H9 (cell line): ENCODE measurements at regions not wholly inside any gene's neighbourhood (a gene's known extent, or its start where the extent isn't known, plus 50 kb on each side); places are given as distances from the start of the nearest gene placed in this dataset.

ENCODE experiments used
- DNase-seq: peaks from one replicate; pipeline ENCODE4 v3.0.0-alpha.2; 2017
- H2AFZ ChIP-seq: one replicate; pipeline ENCODE4 v1.6.1; 2013; ENCODE audit warnings: mild to moderate bottlenecking, low read length, control low read depth, moderate library complexity
- H2AK5ac ChIP-seq: 2 replicates; pipeline ENCODE4 v1.6.1; 2013; ENCODE audit warnings: low read length, control low read depth, mixed read lengths; ENCODE audit not compliant: insufficient read length
- H2BK120ac ChIP-seq: one replicate; pipeline ENCODE4 v1.6.1; 2013; ENCODE audit warnings: low read depth, mild to moderate bottlenecking, low read length, control low read depth, inconsistent platforms; ENCODE audit not compliant: poor library complexity, severe bottlenecking
- H2BK12ac ChIP-seq: 2 replicates; pipeline ENCODE4 v1.6.1; 2013; ENCODE audit warnings: low read length, control low read depth, mixed read lengths, low read depth; ENCODE audit not compliant: insufficient read length
- H2BK15ac ChIP-seq: 2 replicates; pipeline ENCODE4 v1.6.1; 2013; ENCODE audit warnings: low read depth, low read length, control low read depth
- H2BK20ac ChIP-seq: one replicate; pipeline ENCODE4 v1.6.1; 2013; ENCODE audit warnings: low read depth, mild to moderate bottlenecking, low read length, control low read depth, inconsistent platforms; ENCODE audit not compliant: poor library complexity, severe bottlenecking
- H2BK5ac ChIP-seq: 2 replicates; pipeline ENCODE4 v1.6.1; 2013; ENCODE audit warnings: low read length, control low read depth, mixed read lengths; ENCODE audit not compliant: insufficient read length
- H3K14ac ChIP-seq: 2 replicates; pipeline ENCODE4 v1.6.1; 2013; ENCODE audit warnings: low read length, control low read depth; ENCODE audit not compliant: insufficient read depth
- H3K18ac ChIP-seq: 2 replicates; pipeline ENCODE4 v1.6.1; 2013; ENCODE audit warnings: low read depth, mild to moderate bottlenecking, mixed read lengths, low read length, control low read depth; ENCODE audit not compliant: insufficient read length
- H3K23ac ChIP-seq: 2 replicates; pipeline ENCODE4 v1.6.1; 2013; ENCODE audit warnings: low read length, control low read depth, mixed read lengths, low read depth; ENCODE audit not compliant: insufficient read length
- H3K23me2 ChIP-seq: 2 replicates; pipeline ENCODE4 v1.6.1; 2013; ENCODE audit warnings: low read depth, mild to moderate bottlenecking, mixed read lengths, low read length, control low read depth; ENCODE audit not compliant: insufficient read length, poor library complexity, severe bottlenecking
- H3K27ac ChIP-seq: 2 replicates; pipeline ENCODE4 v1.5.1; 2013; ENCODE audit warnings: low read length, control low read depth, mixed read lengths, low read depth; ENCODE audit not compliant: insufficient read length
- H3K27me3 ChIP-seq: 2 replicates; pipeline ENCODE4 v1.6.1; 2013; ENCODE audit warnings: low read length, control low read depth, inconsistent platforms; ENCODE audit not compliant: insufficient read depth
- H3K4ac ChIP-seq: 2 replicates; pipeline ENCODE4 v1.6.1; 2013; ENCODE audit warnings: low read depth, mild to moderate bottlenecking, control low read depth, inconsistent platforms, low read length, moderate library complexity
- H3K4me1 ChIP-seq: 2 replicates; pipeline ENCODE4 v1.6.1; 2013; ENCODE audit warnings: low read length, control low read depth, inconsistent platforms; ENCODE audit not compliant: insufficient read depth
- H3K4me2 ChIP-seq: 2 replicates; pipeline ENCODE4 v1.6.1; 2013; ENCODE audit warnings: low read length, control low read depth, mixed read lengths; ENCODE audit not compliant: insufficient read length, insufficient read depth
- H3K56ac ChIP-seq: 2 replicates; pipeline ENCODE4 v1.6.1; 2013; ENCODE audit warnings: low read depth, mild to moderate bottlenecking, mixed read lengths, low read length, control low read depth; ENCODE audit not compliant: insufficient read length
- H3K79me1 ChIP-seq: 2 replicates; pipeline ENCODE4 v1.6.1; 2013; ENCODE audit warnings: low read depth, mild to moderate bottlenecking, moderate library complexity, low read length, control low read depth, inconsistent platforms; ENCODE audit not compliant: insufficient read depth, poor library complexity, severe bottlenecking
- H3K79me2 ChIP-seq: 2 replicates; pipeline ENCODE4 v1.6.1; 2013; ENCODE audit warnings: low read length, control low read depth, inconsistent platforms; ENCODE audit not compliant: insufficient read depth
- H3K9ac ChIP-seq: 2 replicates; pipeline ENCODE4 v1.6.1; 2013; ENCODE audit warnings: low read length, control low read depth, mixed read lengths; ENCODE audit not compliant: insufficient read length; ENCODE audit errors: extremely low read depth
- H3K9me3 ChIP-seq: one replicate; pipeline ENCODE4 v1.6.1; 2013; ENCODE audit warnings: low read depth, low read length, inconsistent platforms; ENCODE audit not compliant: control insufficient read depth
- H3T11ph ChIP-seq: one replicate; pipeline ENCODE4 v1.6.1; 2013; ENCODE audit warnings: mild to moderate bottlenecking, low read length, control low read depth, inconsistent platforms
- H4K20me1 ChIP-seq: one replicate; pipeline ENCODE4 v1.6.1; 2013; ENCODE audit not compliant: control insufficient read depth, insufficient read length, insufficient read depth
- H4K5ac ChIP-seq: 2 replicates; pipeline ENCODE4 v1.6.1; 2013; ENCODE audit warnings: low read depth, mild to moderate bottlenecking, mixed read lengths, low read length, control low read depth; ENCODE audit not compliant: insufficient read length
- H4K8ac ChIP-seq: replicated peaks from 2 replicates; pipeline ENCODE4 v1.6.1; 2013; ENCODE audit warnings: low read length, control low read depth, mixed read lengths, low read depth; ENCODE audit not compliant: insufficient read length
- H4K91ac ChIP-seq: 2 replicates; pipeline ENCODE4 v1.6.1; 2013; ENCODE audit warnings: low read depth, mild to moderate bottlenecking, moderate library complexity, mixed read lengths, low read length, control low read depth; ENCODE audit not compliant: insufficient read length
- H3K27ac Mint-ChIP-seq, 3 experiments: 2 replicates in 2 of 3; 3 replicates in 1 of 3; pipeline ENCODE4 v1.8.0; 2020 to 2021; ENCODE audit warnings: mixed read lengths in 3 of 3, mild to moderate bottlenecking in 1 of 3, moderate library complexity in 1 of 3
- H3K27me3 Mint-ChIP-seq: 2 replicates; pipeline ENCODE4 v1.8.0; 2021; ENCODE audit warnings: low read depth, mild to moderate bottlenecking, moderate library complexity, mixed read lengths
- H3K36me3 Mint-ChIP-seq, 3 experiments: 2 replicates in 2 of 3; 3 replicates in 1 of 3; pipeline ENCODE4 v1.8.0; 2020 to 2021; ENCODE audit warnings: low read depth in 3 of 3, mixed read lengths in 3 of 3; ENCODE audit not compliant: insufficient read depth in 1 of 3
- H3K4me1 Mint-ChIP-seq, 2 experiments: 2 replicates each; pipeline ENCODE4 v1.8.0; 2020; ENCODE audit warnings: mixed read lengths in 2 of 2
- H3K4me3 Mint-ChIP-seq, 2 experiments: 2 replicates in 1 of 2; 3 replicates in 1 of 2; pipeline ENCODE4 v1.8.0; 2020 to 2021; ENCODE audit warnings: mild to moderate bottlenecking in 2 of 2, mixed read lengths in 2 of 2, moderate library complexity in 1 of 2
- H3K9me3 Mint-ChIP-seq, 2 experiments: 2 replicates in 1 of 2; 3 replicates in 1 of 2; pipeline ENCODE4 v1.8.0; 2020; ENCODE audit warnings: mild to moderate bottlenecking in 2 of 2, mixed read lengths in 2 of 2, moderate library complexity in 1 of 2
- WGBS: extraction: QIAGEN DNeasy Blood & Tissue Kit; methylation state at CpG from one replicate; pipeline ENCODE4 v1.1.7; 2013; ENCODE audit warnings: missing lambda C conversion rate, low lambda C conversion rate, mixed read lengths; ENCODE audit not compliant: insufficient read length; ENCODE audit errors: extremely low coverage; 5-methylcytosine and 5-hydroxymethylcytosine counted together
- TF ChIP-seq, protein P1 (sequence below): fragments of 200-600 bp; sonication (generic); conservative IDR thresholded peaks from 3 replicates; pipeline ENCODE4 v1.8.0; 2021; ENCODE audit warnings: antibody characterized with exemption, mild to moderate bottlenecking

- Histone ChIP-seq H4K8ac (no peak overlapping the region), H2BK20ac (no peak overlapping the region), H3K23ac (no peak overlapping the region), H4K5ac (no peak overlapping the region), H2BK120ac (no peak overlapping the region), H2BK15ac (no peak overlapping the region), H3K27ac (no peak overlapping the region), H3T11ph (no peak overlapping the region), H3K9me3 (no peaks in the 10 kb centered on the region), H2BK5ac (no peak overlapping the region), H2AFZ (no peak overlapping the region), H3K9ac (no peak overlapping the region), H3K27me3 (no peaks in the 10 kb centered on the region), H3K18ac (no peak overlapping the region), H3K56ac (no peak overlapping the region), H3K23me2 (no peaks in the 10 kb centered on the region), H4K91ac (no peak overlapping the region), H3K79me2 (no peaks in the 10 kb centered on the region), H3K14ac (no peak overlapping the region), H2AK5ac (no peak overlapping the region), H3K4ac (no peak overlapping the region), H4K20me1 (no peaks in the 10 kb centered on the region), H3K4me2 (no peak overlapping the region), H3K79me1 (no peaks in the 10 kb centered on the region), H3K4me1 (no peaks in the 10 kb centered on the region), H2BK12ac (no peak overlapping the region)
- Mint-ChIP-seq H3K4me3 (no peak overlapping the region), H3K9me3 (no peaks in the 10 kb centered on the region), H3K27me3 (peaks cover 5% of the 10 kb centered on the region; the same call in 1 of the 2 replicates), H3K36me3 (no peaks in the 10 kb centered on the region), H3K27ac (no peak overlapping the region), H3K4me1 (no peaks in the 10 kb centered on the region)
- TF ChIP-seq, protein P1, sequence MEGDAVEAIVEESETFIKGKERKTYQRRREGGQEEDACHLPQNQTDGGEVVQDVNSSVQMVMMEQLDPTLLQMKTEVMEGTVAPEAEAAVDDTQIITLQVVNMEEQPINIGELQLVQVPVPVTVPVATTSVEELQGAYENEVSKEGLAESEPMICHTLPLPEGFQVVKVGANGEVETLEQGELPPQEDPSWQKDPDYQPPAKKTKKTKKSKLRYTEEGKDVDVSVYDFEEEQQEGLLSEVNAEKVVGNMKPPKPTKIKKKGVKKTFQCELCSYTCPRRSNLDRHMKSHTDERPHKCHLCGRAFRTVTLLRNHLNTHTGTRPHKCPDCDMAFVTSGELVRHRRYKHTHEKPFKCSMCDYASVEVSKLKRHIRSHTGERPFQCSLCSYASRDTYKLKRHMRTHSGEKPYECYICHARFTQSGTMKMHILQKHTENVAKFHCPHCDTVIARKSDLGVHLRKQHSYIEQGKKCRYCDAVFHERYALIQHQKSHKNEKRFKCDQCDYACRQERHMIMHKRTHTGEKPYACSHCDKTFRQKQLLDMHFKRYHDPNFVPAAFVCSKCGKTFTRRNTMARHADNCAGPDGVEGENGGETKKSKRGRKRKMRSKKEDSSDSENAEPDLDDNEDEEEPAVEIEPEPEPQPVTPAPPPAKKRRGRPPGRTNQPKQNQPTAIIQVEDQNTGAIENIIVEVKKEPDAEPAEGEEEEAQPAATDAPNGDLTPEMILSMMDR, result no peak
- no CpG with 5 or more reads among the region's 1 CpG for WGBS
- no peak for DNase-seq
Measured at GRCh38 chr4:52187603-52188002, 136.5 kb downstream of the SPATA18 start.
